Spinal cord (tissue), 9 donors: ENCODE measurements at regions not wholly inside any gene's neighbourhood (a gene's known extent, or its start where the extent isn't known, plus 50 kb on each side); places are given as distances from the start of the nearest gene placed in this dataset.
A peak's percentile ranks its signal among the peaks of the same experiment; 100 is the strongest.

Source experiments
- DNase-seq, 6 donors: peaks; one replicate each; pipeline versions ENCODE4 v3.0.0 to v3.0.0-alpha.2; 2013 to 2015; ENCODE audit warnings: low spot score in 6 of 6, low read depth in 4 of 6
- H3K27ac ChIP-seq: one replicate; pipeline ENCODE4 v1.5.1; 2013; ENCODE audit warnings: low read depth, low read length, control low read depth
- H3K27me3 ChIP-seq: one replicate; pipeline ENCODE4 v1.6.1; 2013; ENCODE audit warnings: low read length; ENCODE audit not compliant: control insufficient read depth, insufficient read depth
- H3K36me3 ChIP-seq: one replicate; pipeline ENCODE4 v1.6.1; 2013; ENCODE audit warnings: low read length; ENCODE audit not compliant: control insufficient read depth, insufficient read depth
- H3K4me1 ChIP-seq: one replicate; pipeline ENCODE4 v1.6.1; 2013; ENCODE audit warnings: low read length; ENCODE audit not compliant: control insufficient read depth, insufficient read depth
- H3K4me3 ChIP-seq: one replicate; pipeline ENCODE4 v1.5.1; 2013; ENCODE audit warnings: low read depth, low read length, control low read depth
- H3K9me3 ChIP-seq: one replicate; pipeline ENCODE4 v1.6.1; 2013; ENCODE audit warnings: low read length; ENCODE audit not compliant: control insufficient read depth, insufficient read depth
- WGBS: methylation state at CpG from one replicate; pipeline ENCODE4 v1.1.5; 2013; ENCODE audit warnings: missing lambda C conversion rate; ENCODE audit not compliant: insufficient coverage; 5-methylcytosine and 5-hydroxymethylcytosine counted together
- donor health status: healthy.

GRCh38 chr2:225295102-225295501, 104.4 kb upstream of the NYAP2 start:
- DNase-seq = no peak
- Histone ChIP-seq H3K27me3 (no peaks in the 10 kb centered on the region), H3K27ac (no peak overlapping the region), H3K4me3 (no peak overlapping the region), H3K36me3 (no peaks in the 10 kb centered on the region), H3K9me3 (no peaks in the 10 kb centered on the region), H3K4me1 (no peaks in the 10 kb centered on the region)
- WGBS = no CpG with 5 or more reads among the region's 3 CpGs

GRCh38 chr2:225293638-225294037, 105.9 kb upstream of the NYAP2 start:
- DNase-seq = peak in 3 of 6 donors; percentile 14 to 94 (median 68)
- WGBS = 53% methylated on average over 5 of the region's 7 CpGs
- no peaks in the 10 kb centered on the region for H3K27me3 ChIP-seq
- H3K4me1 ChIP-seq = no peaks in the 10 kb centered on the region
- H3K9me3 ChIP-seq = no peaks in the 10 kb centered on the region
- H3K36me3 ChIP-seq = no peaks in the 10 kb centered on the region
- no peak overlapping the region for H3K27ac ChIP-seq
- no peak overlapping the region for H3K4me3 ChIP-seq

- H3K36me3 ChIP-seq = no peaks in the 10 kb centered on the region
- WGBS = 91% methylated on average over 3 of the region's 8 CpGs
These were observed 108.6 kb upstream of the NYAP2 start for GRCh38 chr2:225290757-225291400.

DNA sequence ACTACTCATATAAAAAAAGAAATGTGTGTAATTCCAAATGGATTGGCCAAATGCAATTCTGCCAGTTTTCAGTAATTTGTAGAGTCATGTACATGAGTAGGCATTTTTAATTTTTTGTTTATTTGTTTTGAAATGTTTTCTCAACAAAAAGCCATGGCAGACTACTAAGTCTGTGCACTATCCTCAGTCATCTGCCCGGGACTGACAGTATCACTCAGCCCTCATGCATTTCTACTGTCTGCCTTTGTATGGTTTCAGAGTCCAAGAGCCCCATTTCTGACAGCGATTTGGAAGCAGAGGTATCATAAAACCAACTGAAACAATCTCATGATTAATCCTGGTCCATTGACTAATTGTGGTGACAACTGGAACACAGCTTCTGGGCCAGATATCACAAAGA, 109.9 kb upstream of the NYAP2 start:
- no peaks in the 10 kb centered on the region for H3K9me3 ChIP-seq
- no peaks in the 10 kb centered on the region for H3K36me3 ChIP-seq
- no peak overlapping the region for H3K4me3 ChIP-seq
- DNase-seq = no peak
- H3K27me3 ChIP-seq = no peaks in the 10 kb centered on the region
- H3K4me1 ChIP-seq = no peaks in the 10 kb centered on the region
- H3K27ac ChIP-seq = no peak overlapping the region
- WGBS = 95% methylated on average over 2 of the region's 2 CpGs

More at GRCh38 chr2:225290757-225291400, 108.6 kb upstream of the NYAP2 start:
- no peaks in the 10 kb centered on the region for H3K9me3 ChIP-seq
- no peaks in the 10 kb centered on the region for H3K27me3 ChIP-seq
- no peak overlapping the region for H3K4me3 ChIP-seq
- H3K27ac ChIP-seq = no peak overlapping the region
- H3K4me1 ChIP-seq = no peaks in the 10 kb centered on the region
- no peak for DNase-seq

DNA sequence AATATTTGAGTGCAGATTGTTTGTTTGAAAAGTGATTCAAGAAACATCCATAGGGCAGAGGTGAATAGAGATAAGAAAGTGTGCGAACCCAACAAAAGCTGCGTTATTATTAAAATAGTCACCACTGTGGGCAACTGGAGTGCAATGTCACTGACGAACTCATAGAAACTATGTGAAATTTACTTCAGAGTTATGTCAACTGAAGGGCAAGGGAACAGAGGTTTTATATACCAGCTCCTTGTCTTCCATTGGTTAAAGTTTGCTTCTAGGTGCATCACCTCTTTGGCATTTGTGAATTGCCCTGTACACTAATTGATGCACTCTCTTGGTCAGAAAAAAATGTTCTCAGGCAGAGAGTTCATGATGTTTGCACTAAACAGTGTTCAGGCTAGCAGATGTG, 110.5 kb upstream of the NYAP2 start:
- DNase-seq = no peak
- Histone ChIP-seq H3K4me3 (no peak overlapping the region), H3K27ac (no peak overlapping the region), H3K36me3 (no peaks in the 10 kb centered on the region), H3K9me3 (no peaks in the 10 kb centered on the region), H3K27me3 (no peaks in the 10 kb centered on the region), H3K4me1 (no peaks in the 10 kb centered on the region)
- 94% methylated on average over 3 of the region's 3 CpGs for WGBS

GRCh38 chr2:225282858-225283710, 116.4 kb upstream of the NYAP2 start:
- no peaks in the 10 kb centered on the region for H3K36me3 ChIP-seq
- WGBS = 50% methylated on average over 1 of the region's 4 CpGs
- no peak overlapping the region for H3K27ac ChIP-seq
- H3K9me3 ChIP-seq = no peaks in the 10 kb centered on the region
- DNase-seq = peak in 2 of 6 donors; percentile 29 to 62
- H3K4me1 ChIP-seq = no peaks in the 10 kb centered on the region
- H3K4me3 ChIP-seq = no peak overlapping the region
- H3K27me3 ChIP-seq = no peaks in the 10 kb centered on the region

- DNase-seq = no peak
- Histone ChIP-seq H3K27me3 (no peaks in the 10 kb centered on the region), H3K36me3 (no peaks in the 10 kb centered on the region), H3K27ac (no peak overlapping the region), H3K4me3 (no peak overlapping the region), H3K4me1 (no peaks in the 10 kb centered on the region), H3K9me3 (no peaks in the 10 kb centered on the region)
- WGBS = 66% methylated on average over 2 of the region's 3 CpGs
These were observed 123.3 kb upstream of the NYAP2 start for GRCh38 chr2:225276207-225276606.

DNA sequence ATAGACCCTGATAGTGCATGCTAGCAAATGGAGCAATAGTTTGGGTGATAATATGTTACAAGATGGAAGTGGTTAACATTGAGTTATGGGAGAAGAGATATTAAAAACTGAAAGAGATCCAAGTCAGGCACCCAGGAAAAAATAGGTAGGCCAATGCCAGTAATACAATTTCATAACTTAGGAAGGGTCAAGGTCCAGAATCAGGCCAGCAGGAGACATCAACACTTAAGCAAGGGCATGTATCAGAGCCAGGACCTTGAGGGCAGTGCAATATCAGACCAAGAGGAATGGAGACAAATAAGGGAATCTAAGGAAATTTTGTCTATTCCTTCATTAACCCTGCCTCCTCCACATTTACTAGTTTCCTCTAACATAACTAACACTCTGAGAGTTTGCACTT, 124.1 kb upstream of the NYAP2 start:
- Histone ChIP-seq H3K27ac (no peak overlapping the region), H3K9me3 (no peaks in the 10 kb centered on the region), H3K27me3 (no peaks in the 10 kb centered on the region), H3K4me3 (no peak overlapping the region), H3K36me3 (no peaks in the 10 kb centered on the region), H3K4me1 (no peaks in the 10 kb centered on the region)
- DNase-seq = no peak

GRCh38 chr2:225274751-225275150, 124.8 kb upstream of the NYAP2 start:
- Histone ChIP-seq H3K36me3 (no peaks in the 10 kb centered on the region), H3K4me3 (no peak overlapping the region), H3K27me3 (no peaks in the 10 kb centered on the region), H3K27ac (no peak overlapping the region), H3K4me1 (no peaks in the 10 kb centered on the region), H3K9me3 (no peaks in the 10 kb centered on the region)
- no CpG with 5 or more reads among the region's 1 CpG for WGBS
- DNase-seq = peak in 2 of 6 donors; percentile 44 to 67

- Histone ChIP-seq H3K9me3 (no peaks in the 10 kb centered on the region), H3K4me1 (no peaks in the 10 kb centered on the region), H3K36me3 (no peaks in the 10 kb centered on the region), H3K27me3 (no peaks in the 10 kb centered on the region), H3K27ac (no peak overlapping the region), H3K4me3 (no peak overlapping the region)
- no peak for DNase-seq
These were observed 127.3 kb upstream of the NYAP2 start for GRCh38 chr2:225272173-225272572.
